ENCODE measurements at regions not wholly inside any gene's neighbourhood (a gene's known extent, or its start where the extent isn't known, plus 50 kb on each side); places are given as distances from the start of the nearest gene placed in this dataset.

GRCh38 chr2:30324245-30324908 is 93.0 kb downstream of the LBH start:
- no peak overlapping the region for H3K4me3 ChIP-seq
- TF ChIP-seq CTCF (IDR thresholded peaks at IDR 0.05) (no peak), POLR2A (IDR thresholded peaks at IDR 0.05) (no peak), POLR2AphosphoS5 (IDR thresholded peaks at IDR 0.05) (no peak), EP300 (IDR thresholded peaks at IDR 0.05) (no peak)
- 92 to 94% methylated on average over 4 of the region's 4 CpGs for WGBS, 2 donors
- no peak overlapping the region for H3K27ac ChIP-seq
- H3K4me1 ChIP-seq: no peaks in the 10 kb centered on the region
- no peaks in the 10 kb centered on the region for H3K27me3 ChIP-seq
- ATAC-seq (ENCODE audit: low FRiP score in 2 of 2) (no peak), DNase-seq (no peak)
- no peaks in the 10 kb centered on the region for H3K9me3 ChIP-seq
- H3K36me3 ChIP-seq: no peaks in the 10 kb centered on the region

DNA sequence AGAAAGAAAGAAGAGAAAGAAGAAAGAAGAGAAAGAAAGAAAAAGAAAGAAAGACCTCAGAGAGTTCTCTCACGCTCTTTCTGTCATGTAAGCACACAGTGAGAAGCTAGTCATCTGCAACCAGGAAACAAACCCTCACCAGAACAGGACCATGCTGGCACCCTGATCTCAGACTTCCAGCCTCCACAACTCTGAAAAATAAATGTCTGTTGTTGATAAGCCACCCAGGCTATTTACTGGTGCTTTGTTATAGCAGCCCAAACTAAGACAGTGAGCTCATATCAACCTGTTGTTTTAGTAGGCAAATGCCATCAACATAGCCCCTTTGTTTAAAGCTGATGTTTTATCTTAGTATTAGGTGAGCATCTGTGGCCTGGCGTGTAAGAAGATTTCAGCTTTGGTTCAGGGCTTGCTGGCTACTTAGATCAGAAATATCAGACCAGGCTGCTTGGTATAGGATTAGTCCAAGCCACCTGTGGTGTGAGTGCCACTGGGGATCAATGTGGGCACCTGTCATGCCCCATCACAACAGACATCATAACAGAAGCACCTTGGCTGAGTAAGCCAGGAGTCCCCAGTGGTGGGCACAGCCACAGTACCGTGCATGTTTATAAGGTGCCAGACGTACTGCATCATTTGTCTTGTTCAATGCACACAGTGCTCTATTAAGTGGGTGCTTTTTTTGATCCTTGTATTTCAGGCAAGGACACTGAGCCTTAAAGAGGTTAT is 94.4 kb downstream of the LBH start:
- DNase-seq (no peak), ATAC-seq (ENCODE audit: low FRiP score in 2 of 2) (peak in 1 of 2 donors; percentile 12)
- Histone ChIP-seq H3K27ac (no peak overlapping the region), H3K4me1 (no peaks in the 10 kb centered on the region), H3K4me3 (no peak overlapping the region), H3K9me3 (no peaks in the 10 kb centered on the region), H3K27me3 (no peaks in the 10 kb centered on the region), H3K36me3 (no peaks in the 10 kb centered on the region)
- 92 to 94% methylated on average over 3 to 4 of the region's 4 CpGs for WGBS, 2 donors
- no peak for TF ChIP-seq EP300 (IDR thresholded peaks at IDR 0.05)
- no peak for TF ChIP-seq POLR2A (IDR thresholded peaks at IDR 0.05)
- TF ChIP-seq CTCF (IDR thresholded peaks at IDR 0.05): no peak
- no peak for TF ChIP-seq POLR2AphosphoS5 (IDR thresholded peaks at IDR 0.05)

GRCh38 chr2:30326497-30326896 is 95.2 kb downstream of the LBH start:
- H3K36me3 ChIP-seq: no peaks in the 10 kb centered on the region
- no peaks in the 10 kb centered on the region for H3K9me3 ChIP-seq
- H3K4me3 ChIP-seq: no peak overlapping the region
- TF ChIP-seq CTCF (IDR thresholded peaks at IDR 0.05): no peak
- ATAC-seq (ENCODE audit: low FRiP score in 2 of 2) (no peak), DNase-seq (no peak)
- 84 to 91% methylated on average over 6 of the region's 6 CpGs for WGBS, 2 donors
- H3K4me1 ChIP-seq: no peaks in the 10 kb centered on the region
- no peak overlapping the region for H3K27ac ChIP-seq
- no peaks in the 10 kb centered on the region for H3K27me3 ChIP-seq

GRCh38 chr2:30331038-30331437 is 99.7 kb downstream of the LBH start:
- ATAC-seq (ENCODE audit: low FRiP score in 2 of 2) (no peak), DNase-seq (no peak)
- H3K4me3 ChIP-seq: no peak overlapping the region
- no peaks in the 10 kb centered on the region for H3K9me3 ChIP-seq
- TF ChIP-seq POLR2A (IDR thresholded peaks at IDR 0.05) (no peak), POLR2AphosphoS5 (IDR thresholded peaks at IDR 0.05) (no peak), CTCF (IDR thresholded peaks at IDR 0.05) (no peak), EP300 (IDR thresholded peaks at IDR 0.05) (no peak)
- WGBS, 2 donors: 93 to 94% methylated on average over 4 of the region's 4 CpGs
- H3K27ac ChIP-seq: no peak overlapping the region
- no peaks in the 10 kb centered on the region for H3K36me3 ChIP-seq
- H3K27me3 ChIP-seq: no peaks in the 10 kb centered on the region
- H3K4me1 ChIP-seq: peaks cover 12 to 20% (median 13%) of the 10 kb centered on the region in 4 donors

DNA sequence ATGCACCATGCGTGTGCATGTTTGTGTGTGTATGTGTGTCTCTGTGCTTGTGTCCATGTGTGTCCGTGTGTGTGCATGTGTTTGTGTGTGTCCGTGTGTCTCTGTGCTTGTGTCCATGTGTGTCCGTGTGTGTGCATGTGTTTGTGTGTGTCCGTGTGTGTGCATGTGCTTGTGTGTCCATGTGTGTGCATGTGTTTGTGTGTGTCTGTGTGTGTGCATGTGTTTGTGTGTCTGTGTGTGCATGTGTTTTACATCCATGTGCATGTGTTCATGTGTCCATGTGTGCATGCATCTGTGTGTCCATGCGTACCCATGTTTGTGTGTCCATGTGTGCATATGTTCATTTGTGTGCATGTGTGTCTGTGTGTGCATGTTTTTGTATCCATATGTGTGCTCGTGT is 100.5 kb downstream of the LBH start:
- no peak for DNase-seq
- H3K36me3 ChIP-seq: no peaks in the 10 kb centered on the region
- WGBS, 2 donors: 90 to 97% methylated on average over 7 of the region's 7 CpGs
- no peak overlapping the region for H3K27ac ChIP-seq
- H3K27me3 ChIP-seq: no peaks in the 10 kb centered on the region
- H3K4me1 ChIP-seq: peaks cover 16 to 26% (median 17%) of the 10 kb centered on the region in 4 donors
- no peaks in the 10 kb centered on the region for H3K9me3 ChIP-seq
- H3K4me3 ChIP-seq: no peak overlapping the region
- ATAC-seq (ENCODE audit: low FRiP score in 2 of 2): no peak
- no peak for TF ChIP-seq EP300 (IDR thresholded peaks at IDR 0.05)
- no peak for TF ChIP-seq POLR2A (IDR thresholded peaks at IDR 0.05)
- TF ChIP-seq POLR2AphosphoS5 (IDR thresholded peaks at IDR 0.05): no peak

All from upper lobe of left lung (tissue), 6 donors.